HG03139 (cell line): ENCODE measurements at regions not wholly inside any gene's neighbourhood (a gene's known extent, or its start where the extent isn't known, plus 50 kb on each side); places are given as distances from the start of the nearest gene placed in this dataset.

Experiments used
- ATAC-seq: cut with Tn5 transposase; IDR thresholded peaks from one replicate; pipeline ENCODE4 v1.9.1; 2021; ENCODE audit not compliant: unreplicated experiment

GRCh38 chr22:48613566-48614200 is 1214.0 kb downstream of the BRD1 start:
- ATAC-seq = no peak

GRCh38 chr22:48612077-48612995 is 1215.3 kb downstream of the BRD1 start:
- no peak for ATAC-seq

GRCh38 chr22:48609279-48609865 is 1218.3 kb downstream of the BRD1 start:
- no peak for ATAC-seq

GRCh38 chr22:48607901-48608662 is 1219.6 kb downstream of the BRD1 start:
- no peak for ATAC-seq

GRCh38 chr22:48606684-48607307 is 1220.9 kb downstream of the BRD1 start:
- ATAC-seq = no peak

- ATAC-seq = no peak
Measured at GRCh38 chr22:48605856-48606481, 1221.7 kb downstream of the BRD1 start.

- ATAC-seq = no peak
Measured at GRCh38 chr22:48605125-48605524, 1222.5 kb downstream of the BRD1 start.

GRCh38 chr22:48603621-48604320 is 1223.9 kb downstream of the BRD1 start:
- no peak for ATAC-seq

GRCh38 chr22:48602805-48603518 is 1224.7 kb downstream of the BRD1 start:
- no peak for ATAC-seq

- no peak for ATAC-seq
Measured at GRCh38 chr22:48600681-48601080, 1227.0 kb downstream of the BRD1 start.

- no peak for ATAC-seq
Measured at GRCh38 chr22:48600171-48600570, 1227.5 kb downstream of the BRD1 start.

GRCh38 chr22:48599346-48599745 is 1228.3 kb downstream of the BRD1 start:
- no peak for ATAC-seq

GRCh38 chr22:48596111-48596850 is 1231.4 kb downstream of the BRD1 start:
- no peak for ATAC-seq

- ATAC-seq = no peak
Measured at GRCh38 chr22:48595511-48595905, 1232.2 kb downstream of the BRD1 start.

- ATAC-seq = no peak
Measured at GRCh38 chr22:48594757-48595510, 1232.7 kb downstream of the BRD1 start.

GRCh38 chr22:48594016-48594756 is 1233.5 kb downstream of the BRD1 start:
- ATAC-seq = no peak

GRCh38 chr22:48593551-48593950 is 1234.1 kb downstream of the BRD1 start:
- no peak for ATAC-seq
